MM.1S (cell line): ENCODE measurements at regions not wholly inside any gene's neighbourhood (a gene's known extent, or its start where the extent isn't known, plus 50 kb on each side); places are given as distances from the start of the nearest gene placed in this dataset.

Experiments
- CTCF ChIP-seq: fragments of 300-600 bp; sonication (generic); IDR thresholded peaks from 2 replicates; pipeline ENCODE4 v1.5.1; 2016; ENCODE audit warnings: antibody characterized with exemption, low read length, mixed read lengths
- EZH2 ChIP-seq: fragments of 300-600 bp; sonication (generic); optimal IDR thresholded peaks from 2 replicates; pipeline ENCODE3; 2017; ENCODE audit warnings: low read depth, mild to moderate bottlenecking, antibody characterized with exemption, low read length, mixed read lengths
- EZH2phosphoT487 ChIP-seq: fragments of 300-600 bp; sonication (generic); IDR thresholded peaks from 2 replicates; pipeline ENCODE4 v1.6.1; 2018; ENCODE audit warnings: antibody characterized with exemption, low read length

GRCh38 chr4:137735561-137736104 lies 203.3 kb upstream of the PCDH18 start:
- TF ChIP-seq CTCF (no peak), EZH2 (no peak), EZH2phosphoT487 (no peak)
